ENCODE measurements at regions not wholly inside any gene's neighbourhood (a gene's known extent, or its start where the extent isn't known, plus 50 kb on each side); places are given as distances from the start of the nearest gene placed in this dataset.

- H3K9me3 Mint-ChIP-seq, result no peaks in the 10 kb centered on the region
- H3K36me3 Mint-ChIP-seq (ENCODE audit: low read depth), result no peaks in the 10 kb centered on the region
- intact Hi-C loops (cut with micrococcal nuclease), result no loop called here
- H3K27ac Mint-ChIP-seq, result no peak overlapping the region
- no peak for DNase-seq (ENCODE audit: low spot score)
- H3K27me3 Mint-ChIP-seq (ENCODE audit: low read depth), result no peaks in the 10 kb centered on the region
- H3K4me3 Mint-ChIP-seq (ENCODE audit: low read depth), result no peak overlapping the region
- H3K4me1 Mint-ChIP-seq (ENCODE audit: low read depth), result no peaks in the 10 kb centered on the region
These were observed 142.8 kb downstream of the DACT1 start for GRCh38 chr14:58780605-58781004.

- no peaks in the 10 kb centered on the region for H3K9me3 Mint-ChIP-seq
- no peaks in the 10 kb centered on the region for H3K4me1 Mint-ChIP-seq (ENCODE audit: low read depth)
- H3K36me3 Mint-ChIP-seq (ENCODE audit: low read depth), result no peaks in the 10 kb centered on the region
- intact Hi-C loops (cut with micrococcal nuclease), result no loop called here
- DNase-seq (ENCODE audit: low spot score), result no peak
- H3K27me3 Mint-ChIP-seq (ENCODE audit: low read depth), result no peaks in the 10 kb centered on the region
- H3K27ac Mint-ChIP-seq, result no peak overlapping the region
- no peak overlapping the region for H3K4me3 Mint-ChIP-seq (ENCODE audit: low read depth)
These were observed 144.2 kb downstream of the DACT1 start for GRCh38 chr14:58782011-58782410.

GRCh38 chr14:58783792-58784511 is 146.2 kb downstream of the DACT1 start:
- H3K36me3 Mint-ChIP-seq (ENCODE audit: low read depth), result no peaks in the 10 kb centered on the region
- no peaks in the 10 kb centered on the region for H3K4me1 Mint-ChIP-seq (ENCODE audit: low read depth)
- no peak for DNase-seq (ENCODE audit: low spot score)
- H3K27me3 Mint-ChIP-seq (ENCODE audit: low read depth), result no peaks in the 10 kb centered on the region
- intact Hi-C loops (cut with micrococcal nuclease), result no loop called here
- no peak overlapping the region for H3K4me3 Mint-ChIP-seq (ENCODE audit: low read depth)
- no peak overlapping the region for H3K27ac Mint-ChIP-seq
- H3K9me3 Mint-ChIP-seq, result no peaks in the 10 kb centered on the region

GRCh38 chr14:58784931-58785330 is 147.2 kb downstream of the DACT1 start:
- Mint-ChIP-seq H3K4me3 (ENCODE audit: low read depth) (no peak overlapping the region), H3K36me3 (ENCODE audit: low read depth) (no peaks in the 10 kb centered on the region), H3K9me3 (no peaks in the 10 kb centered on the region), H3K27me3 (ENCODE audit: low read depth) (no peaks in the 10 kb centered on the region), H3K27ac (no peak overlapping the region), H3K4me1 (ENCODE audit: low read depth) (no peaks in the 10 kb centered on the region)
- intact Hi-C loops (cut with micrococcal nuclease), result no loop called here
- DNase-seq (ENCODE audit: low spot score), result no peak

GRCh38 chr14:58785701-58786100 is 147.9 kb downstream of the DACT1 start:
- no peak for DNase-seq (ENCODE audit: low spot score)
- intact Hi-C loops (cut with micrococcal nuclease), result no loop called here
- Mint-ChIP-seq H3K27ac (no peak overlapping the region), H3K36me3 (ENCODE audit: low read depth) (no peaks in the 10 kb centered on the region), H3K4me3 (ENCODE audit: low read depth) (no peak overlapping the region), H3K4me1 (ENCODE audit: low read depth) (no peaks in the 10 kb centered on the region), H3K9me3 (no peaks in the 10 kb centered on the region), H3K27me3 (ENCODE audit: low read depth) (no peaks in the 10 kb centered on the region)

GRCh38 chr14:58787592-58787991 is 149.8 kb downstream of the DACT1 start:
- H3K27me3 Mint-ChIP-seq (ENCODE audit: low read depth), result no peaks in the 10 kb centered on the region

GRCh38 chr14:58788655-58789503 is 151.1 kb downstream of the DACT1 start:
- Mint-ChIP-seq H3K27me3 (ENCODE audit: low read depth) (no peaks in the 10 kb centered on the region), H3K4me1 (ENCODE audit: low read depth) (no peaks in the 10 kb centered on the region), H3K36me3 (ENCODE audit: low read depth) (no peaks in the 10 kb centered on the region), H3K27ac (no peak overlapping the region), H3K9me3 (no peaks in the 10 kb centered on the region), H3K4me3 (ENCODE audit: low read depth) (no peak overlapping the region)
- intact Hi-C loops (cut with micrococcal nuclease), result no loop called here
- DNase-seq (ENCODE audit: low spot score), result no peak

More at GRCh38 chr14:58787592-58787991, 149.8 kb downstream of the DACT1 start:
- Mint-ChIP-seq H3K4me3 (ENCODE audit: low read depth) (no peak overlapping the region), H3K27ac (no peak overlapping the region), H3K9me3 (no peaks in the 10 kb centered on the region), H3K4me1 (ENCODE audit: low read depth) (no peaks in the 10 kb centered on the region), H3K36me3 (ENCODE audit: low read depth) (no peaks in the 10 kb centered on the region)
- intact Hi-C loops (cut with micrococcal nuclease), result no loop called here
- no peak for DNase-seq (ENCODE audit: low spot score)

GRCh38 chr14:58789736-58790135 is 152.0 kb downstream of the DACT1 start:
- H3K4me1 Mint-ChIP-seq (ENCODE audit: low read depth), result no peaks in the 10 kb centered on the region
- H3K36me3 Mint-ChIP-seq (ENCODE audit: low read depth), result no peaks in the 10 kb centered on the region
- H3K27ac Mint-ChIP-seq, result no peak overlapping the region
- intact Hi-C loops (cut with micrococcal nuclease), result no loop called here
- no peaks in the 10 kb centered on the region for H3K27me3 Mint-ChIP-seq (ENCODE audit: low read depth)
- H3K4me3 Mint-ChIP-seq (ENCODE audit: low read depth), result no peak overlapping the region
- no peak for DNase-seq (ENCODE audit: low spot score)
- no peaks in the 10 kb centered on the region for H3K9me3 Mint-ChIP-seq

GRCh38 chr14:58792416-58792815 is 154.7 kb downstream of the DACT1 start:
- Mint-ChIP-seq H3K9me3 (no peaks in the 10 kb centered on the region), H3K27me3 (ENCODE audit: low read depth) (no peaks in the 10 kb centered on the region), H3K27ac (no peak overlapping the region), H3K4me3 (ENCODE audit: low read depth) (no peak overlapping the region), H3K36me3 (ENCODE audit: low read depth) (no peaks in the 10 kb centered on the region), H3K4me1 (ENCODE audit: low read depth) (no peaks in the 10 kb centered on the region)
- DNase-seq (ENCODE audit: low spot score), result no peak
- intact Hi-C loops (cut with micrococcal nuclease), result no loop called here

- no peaks in the 10 kb centered on the region for H3K9me3 Mint-ChIP-seq
- intact Hi-C loops (cut with micrococcal nuclease), result no loop called here
- no peak overlapping the region for H3K4me3 Mint-ChIP-seq (ENCODE audit: low read depth)
- H3K27me3 Mint-ChIP-seq (ENCODE audit: low read depth), result no peaks in the 10 kb centered on the region
- H3K36me3 Mint-ChIP-seq (ENCODE audit: low read depth), result no peaks in the 10 kb centered on the region
- H3K4me1 Mint-ChIP-seq (ENCODE audit: low read depth), result no peaks in the 10 kb centered on the region
- no peak overlapping the region for H3K27ac Mint-ChIP-seq
- DNase-seq (ENCODE audit: low spot score), result no peak
These were observed 155.5 kb downstream of the DACT1 start for GRCh38 chr14:58793131-58793740.

- H3K4me1 Mint-ChIP-seq (ENCODE audit: low read depth), result no peaks in the 10 kb centered on the region
- H3K4me3 Mint-ChIP-seq (ENCODE audit: low read depth), result no peak overlapping the region
- intact Hi-C loops (cut with micrococcal nuclease), result no loop called here
- no peak overlapping the region for H3K27ac Mint-ChIP-seq
- H3K9me3 Mint-ChIP-seq, result no peaks in the 10 kb centered on the region
- H3K36me3 Mint-ChIP-seq (ENCODE audit: low read depth), result no peaks in the 10 kb centered on the region
- DNase-seq (ENCODE audit: low spot score), result no peak
- no peaks in the 10 kb centered on the region for H3K27me3 Mint-ChIP-seq (ENCODE audit: low read depth)
These were observed 157.4 kb downstream of the DACT1 start for GRCh38 chr14:58794993-58795762.

- DNase-seq (ENCODE audit: low spot score), result no peak
- Mint-ChIP-seq H3K9me3 (no peaks in the 10 kb centered on the region), H3K4me3 (ENCODE audit: low read depth) (no peak overlapping the region), H3K4me1 (ENCODE audit: low read depth) (no peaks in the 10 kb centered on the region), H3K36me3 (ENCODE audit: low read depth) (no peaks in the 10 kb centered on the region), H3K27ac (no peak overlapping the region), H3K27me3 (ENCODE audit: low read depth) (no peaks in the 10 kb centered on the region)
- intact Hi-C loops (cut with micrococcal nuclease), result no loop called here
These were observed 158.7 kb downstream of the DACT1 start for GRCh38 chr14:58796242-58797009.
